ENCODE measurements at regions not wholly inside any gene's neighbourhood (a gene's known extent, or its start where the extent isn't known, plus 50 kb on each side); places are given as distances from the start of the nearest gene placed in this dataset.
"Not testable (repeated sequence)": the region's sequence is repeated elsewhere in the genome, so short reads cannot be mapped to it uniquely, and the experiment has no call there.

DNA sequence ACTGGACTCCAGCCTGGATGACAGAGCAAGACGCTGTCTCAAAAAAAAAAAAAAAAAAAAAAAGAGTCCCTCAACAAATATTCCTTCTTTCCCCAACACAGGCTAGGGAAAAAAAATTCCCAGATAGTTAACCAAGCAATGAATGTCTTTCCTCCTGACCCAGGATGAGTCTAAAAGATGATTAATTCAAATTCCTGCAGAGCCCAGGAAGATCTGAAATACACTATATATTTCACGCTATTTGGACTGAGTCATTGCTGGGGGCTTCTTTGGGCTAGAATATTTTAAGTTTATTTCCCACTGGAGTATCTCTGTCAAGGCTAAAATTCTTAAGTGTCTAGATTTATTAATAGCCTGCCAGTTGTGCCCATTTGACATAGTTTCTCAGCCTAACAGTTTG, 90.4 kb upstream of the OSBPL11 start:
- TF ChIP-seq, protein P1, sequence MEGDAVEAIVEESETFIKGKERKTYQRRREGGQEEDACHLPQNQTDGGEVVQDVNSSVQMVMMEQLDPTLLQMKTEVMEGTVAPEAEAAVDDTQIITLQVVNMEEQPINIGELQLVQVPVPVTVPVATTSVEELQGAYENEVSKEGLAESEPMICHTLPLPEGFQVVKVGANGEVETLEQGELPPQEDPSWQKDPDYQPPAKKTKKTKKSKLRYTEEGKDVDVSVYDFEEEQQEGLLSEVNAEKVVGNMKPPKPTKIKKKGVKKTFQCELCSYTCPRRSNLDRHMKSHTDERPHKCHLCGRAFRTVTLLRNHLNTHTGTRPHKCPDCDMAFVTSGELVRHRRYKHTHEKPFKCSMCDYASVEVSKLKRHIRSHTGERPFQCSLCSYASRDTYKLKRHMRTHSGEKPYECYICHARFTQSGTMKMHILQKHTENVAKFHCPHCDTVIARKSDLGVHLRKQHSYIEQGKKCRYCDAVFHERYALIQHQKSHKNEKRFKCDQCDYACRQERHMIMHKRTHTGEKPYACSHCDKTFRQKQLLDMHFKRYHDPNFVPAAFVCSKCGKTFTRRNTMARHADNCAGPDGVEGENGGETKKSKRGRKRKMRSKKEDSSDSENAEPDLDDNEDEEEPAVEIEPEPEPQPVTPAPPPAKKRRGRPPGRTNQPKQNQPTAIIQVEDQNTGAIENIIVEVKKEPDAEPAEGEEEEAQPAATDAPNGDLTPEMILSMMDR (IDR thresholded peaks at IDR 0.05), result not testable (repeated sequence)
- TF ChIP-seq POLR2A (IDR thresholded peaks at IDR 0.05), result not testable (repeated sequence)

Measured in lower leg skin (tissue), 3 donors.